NCI-H2227 (cell line): ENCODE measurements at regions not wholly inside any gene's neighbourhood (a gene's known extent, or its start where the extent isn't known, plus 50 kb on each side); places are given as distances from the start of the nearest gene placed in this dataset.
"Not testable (repeated sequence)": the region's sequence is repeated elsewhere in the genome, so short reads cannot be mapped to it uniquely, and the experiment has no call there.

ENCODE experiments used
- DNase-seq: peaks from one replicate; lab custom pipeline; 2025; ENCODE audit not compliant: unreplicated experiment; lab: John Stamatoyannopoulos, UW

GRCh38 chr1:94769551-94769950 lies 50.6 kb upstream of the SLC44A3 start:
- DNase-seq = no peak

GRCh38 chr1:94768036-94768435 lies 52.1 kb upstream of the SLC44A3 start:
- DNase-seq = no peak

DNA sequence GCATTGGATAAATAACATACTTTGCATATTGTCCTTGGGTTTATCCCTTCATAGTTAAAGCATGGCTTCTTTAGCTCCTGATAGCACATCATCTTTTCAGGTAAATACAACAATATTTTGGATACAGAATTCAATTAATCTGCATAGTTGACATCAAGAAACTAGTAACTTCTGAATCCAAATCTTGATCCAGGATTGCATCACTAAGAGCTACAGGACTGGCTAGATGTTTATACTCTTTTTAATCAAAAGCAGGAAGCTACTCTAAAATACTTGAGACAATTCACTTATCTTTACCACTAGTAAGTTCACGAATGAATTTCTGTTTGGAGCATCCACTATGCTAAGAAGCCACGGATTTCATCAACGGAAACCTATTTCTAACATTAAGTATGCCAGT lies 54.2 kb upstream of the SLC44A3 start:
- DNase-seq = no peak

- no peak for DNase-seq
Observed at GRCh38 chr1:94759188-94759587, 61.0 kb upstream of the SLC44A3 start.

DNA sequence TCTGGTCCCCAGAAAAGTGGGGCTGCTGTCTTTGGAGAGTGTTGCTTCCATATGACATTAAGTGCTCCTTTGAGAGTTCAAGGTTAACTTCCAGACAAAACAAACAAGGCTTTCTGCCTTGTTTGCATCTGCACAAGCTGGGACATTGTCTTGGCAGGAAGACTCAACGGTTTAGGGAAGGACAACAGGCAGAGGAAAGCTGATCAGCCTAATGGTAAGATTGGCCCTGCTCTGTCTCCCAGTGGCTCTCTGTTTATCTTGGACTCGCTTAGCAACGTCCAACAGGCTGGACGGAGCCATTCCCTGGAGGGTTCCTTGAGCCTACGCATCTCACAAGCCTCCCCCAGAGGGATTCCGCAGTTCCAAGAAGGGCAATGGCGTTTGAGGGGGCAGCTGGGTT lies 62.2 kb upstream of the SLC44A3 start:
- DNase-seq = no peak

DNA sequence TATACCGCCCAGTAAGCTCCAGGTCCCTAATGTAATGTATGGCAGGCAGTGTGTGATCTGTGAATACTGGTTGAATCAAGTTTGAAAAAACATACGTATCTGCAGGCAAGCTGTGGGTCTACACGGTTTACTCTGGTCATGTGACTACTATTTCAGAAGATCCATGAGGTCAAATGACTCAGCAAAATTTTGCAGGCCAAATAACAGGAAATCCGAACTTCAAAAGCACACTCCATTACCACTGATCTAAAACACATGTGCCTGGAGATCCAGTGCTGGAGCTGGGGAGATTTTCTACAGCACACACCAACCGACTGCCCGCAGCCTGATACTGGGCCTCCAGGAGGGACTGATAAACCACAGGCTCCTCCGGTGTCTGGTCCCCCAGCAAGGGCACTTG lies 64.5 kb upstream of the SLC44A3 start:
- DNase-seq = no peak

DNA sequence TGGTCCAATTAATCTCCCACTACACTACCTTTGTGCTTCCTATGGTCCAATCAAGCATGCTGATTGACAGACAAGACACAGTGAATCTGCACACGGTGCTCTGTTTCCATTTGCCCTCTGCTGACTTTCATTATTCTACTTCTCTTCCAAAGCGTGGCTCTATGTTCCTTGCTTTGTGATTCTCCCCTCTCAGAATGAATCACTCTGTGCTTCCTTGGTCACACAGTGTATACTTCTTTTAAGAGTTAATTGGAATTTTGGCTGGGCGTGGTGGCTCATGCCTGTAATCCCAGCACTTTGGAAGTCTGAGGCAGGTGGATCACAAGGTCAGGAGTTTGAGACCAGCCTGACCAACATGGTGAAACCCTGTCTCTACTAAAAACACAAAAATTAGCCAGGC lies 65.1 kb upstream of the SLC44A3 start:
- not testable (repeated sequence) for DNase-seq

- DNase-seq = no peak
Observed at GRCh38 chr1:94754570-94754969, 65.6 kb upstream of the SLC44A3 start.

GRCh38 chr1:94754095-94754494 lies 66.1 kb upstream of the SLC44A3 start:
- no peak for DNase-seq

DNA sequence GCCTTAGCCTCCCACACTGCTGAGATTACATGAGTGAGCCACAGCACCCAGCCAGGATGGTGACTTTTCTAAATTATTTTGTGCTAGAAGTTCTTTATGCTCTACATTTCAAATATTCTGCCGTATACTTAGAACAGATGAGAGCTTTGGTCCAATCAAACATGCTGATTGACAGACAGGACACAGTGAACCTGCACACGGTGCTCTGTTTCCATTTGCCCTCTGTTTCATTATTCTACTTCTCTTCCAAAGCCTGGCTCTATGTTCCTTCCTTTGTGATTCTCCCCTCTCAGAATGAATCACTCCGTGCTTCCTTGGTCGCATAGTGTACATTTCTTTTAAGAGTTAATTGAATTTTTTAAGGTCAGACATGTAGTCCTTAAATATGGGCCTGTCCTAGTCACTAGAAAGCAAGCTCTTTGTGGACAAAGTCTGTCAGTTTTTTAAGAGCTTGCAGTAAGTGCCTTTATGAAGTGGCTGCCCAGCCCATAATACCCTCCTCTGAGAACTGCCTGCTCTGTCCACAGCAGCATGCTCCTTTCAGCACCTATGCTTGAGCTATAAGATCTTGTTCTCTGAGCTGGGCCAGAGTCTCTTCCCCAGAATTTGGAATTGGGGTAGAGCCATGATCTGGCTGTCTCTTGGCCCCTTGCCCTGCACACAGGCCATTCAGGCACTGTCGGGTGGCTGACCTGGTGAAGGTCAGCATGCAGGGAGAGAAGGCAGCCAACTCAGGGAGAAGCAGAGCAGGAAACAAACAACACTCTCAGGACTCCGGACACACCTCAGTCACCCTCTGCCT lies 66.8 kb upstream of the SLC44A3 start:
- no peak for DNase-seq

GRCh38 chr1:94751483-94751882 lies 68.7 kb upstream of the SLC44A3 start:
- not testable (repeated sequence) for DNase-seq

DNA sequence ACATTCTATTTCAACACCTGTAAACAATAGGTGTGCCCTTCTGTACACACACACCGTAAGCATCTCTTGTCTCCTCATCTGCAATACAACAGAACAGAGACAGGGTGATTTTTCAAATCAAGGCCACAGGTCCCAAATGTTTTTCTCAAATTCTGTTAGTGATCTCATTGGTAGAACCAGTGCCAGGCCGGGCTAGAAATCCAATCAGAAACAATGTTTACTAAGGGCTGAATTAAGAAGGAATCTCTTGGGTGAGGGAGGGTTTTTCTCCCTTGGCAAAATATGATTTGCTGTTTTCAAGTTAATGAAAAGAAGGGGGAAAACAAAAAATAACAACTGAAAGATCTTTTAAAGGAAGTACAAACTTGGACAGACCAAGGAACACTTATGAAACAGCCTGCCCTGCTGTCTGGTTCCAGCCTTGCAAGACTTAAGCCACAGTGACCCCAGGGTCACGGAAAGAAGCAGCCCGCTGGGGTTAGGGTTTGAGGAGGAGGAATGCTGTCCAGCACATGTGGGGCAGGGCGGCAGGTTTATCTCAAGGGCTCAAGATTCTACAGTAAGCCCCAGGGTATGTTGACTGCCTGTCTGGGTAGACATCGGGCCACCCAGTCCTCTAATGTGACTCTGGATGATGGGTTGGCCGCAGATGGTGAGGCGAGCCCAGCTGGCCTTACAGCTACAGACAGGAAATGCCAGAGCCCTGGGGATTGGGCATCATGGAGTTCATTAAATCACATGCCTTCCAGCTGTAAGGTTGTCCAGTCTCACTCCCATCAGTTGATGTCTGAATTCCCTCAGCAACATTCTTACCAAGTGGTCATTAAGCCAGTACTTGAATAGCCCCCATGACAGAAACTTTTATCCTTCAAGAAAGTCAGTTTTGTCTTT lies 73.3 kb upstream of the SLC44A3 start:
- DNase-seq = no peak

GRCh38 chr1:94745742-94746141 lies 74.4 kb upstream of the SLC44A3 start:
- DNase-seq = no peak

DNA sequence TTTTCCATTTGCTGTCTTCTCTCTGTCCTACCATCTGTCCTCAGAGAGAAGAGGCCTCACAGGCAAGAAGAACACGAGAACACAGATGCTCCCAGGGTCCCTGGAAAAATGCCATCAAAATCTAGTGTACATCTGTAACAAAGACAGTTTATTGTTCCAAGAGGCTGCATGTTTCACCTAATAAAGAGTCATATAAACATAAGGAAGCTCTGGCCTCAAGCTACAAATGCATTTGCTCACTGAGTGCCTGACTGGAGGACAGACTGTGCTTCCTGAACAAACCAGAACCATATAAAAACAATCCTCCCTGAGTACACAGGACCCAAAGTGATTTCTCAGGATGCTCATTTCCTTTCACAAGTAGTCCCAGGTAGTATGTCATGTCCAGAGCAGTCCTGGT lies 76.3 kb upstream of the SLC44A3 start:
- DNase-seq = no peak

DNA sequence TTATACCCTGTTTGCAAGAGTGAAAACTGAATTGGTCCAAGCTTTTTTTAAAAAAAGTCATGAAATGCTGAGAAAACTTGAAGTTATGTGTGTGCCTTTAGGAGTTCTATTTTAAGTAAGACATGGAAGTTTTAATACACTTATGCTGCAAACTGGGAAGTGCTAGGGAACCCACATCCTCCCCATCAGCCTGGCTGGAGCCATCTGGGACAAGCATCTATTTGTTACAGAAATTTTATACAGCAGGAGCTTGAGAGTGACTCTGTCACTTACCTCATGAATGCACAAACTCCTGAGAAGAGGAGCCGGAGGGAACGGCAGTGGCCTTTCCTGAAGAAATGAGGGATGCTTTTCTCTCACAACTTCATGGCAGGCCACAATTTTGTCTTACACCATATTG lies 78.2 kb upstream of the SLC44A3 start:
- DNase-seq = no peak

DNA sequence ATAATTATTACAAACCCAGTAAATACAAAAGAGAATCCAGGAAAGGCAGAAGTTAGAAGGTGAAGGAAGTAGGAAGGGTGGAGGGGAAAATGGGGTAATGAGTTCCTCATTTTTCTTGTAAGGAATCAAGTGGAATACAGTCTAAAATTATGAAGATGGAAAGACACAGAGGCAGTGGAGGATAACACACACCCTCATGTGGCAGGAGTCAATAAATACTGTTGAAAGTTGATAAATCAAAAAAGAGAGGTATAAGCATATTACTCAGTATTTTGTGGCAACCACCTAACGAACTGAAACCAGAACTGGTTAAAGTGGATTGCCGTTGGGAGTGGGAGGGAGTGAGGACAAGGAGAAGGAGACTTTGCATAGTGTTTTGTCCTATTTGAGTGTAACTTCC lies 78.6 kb upstream of the SLC44A3 start:
- no peak for DNase-seq

- no peak for DNase-seq
Observed at GRCh38 chr1:94739521-94740061, 80.6 kb upstream of the SLC44A3 start.

- no peak for DNase-seq
Observed at GRCh38 chr1:94738371-94738770, 81.8 kb upstream of the SLC44A3 start.

DNA sequence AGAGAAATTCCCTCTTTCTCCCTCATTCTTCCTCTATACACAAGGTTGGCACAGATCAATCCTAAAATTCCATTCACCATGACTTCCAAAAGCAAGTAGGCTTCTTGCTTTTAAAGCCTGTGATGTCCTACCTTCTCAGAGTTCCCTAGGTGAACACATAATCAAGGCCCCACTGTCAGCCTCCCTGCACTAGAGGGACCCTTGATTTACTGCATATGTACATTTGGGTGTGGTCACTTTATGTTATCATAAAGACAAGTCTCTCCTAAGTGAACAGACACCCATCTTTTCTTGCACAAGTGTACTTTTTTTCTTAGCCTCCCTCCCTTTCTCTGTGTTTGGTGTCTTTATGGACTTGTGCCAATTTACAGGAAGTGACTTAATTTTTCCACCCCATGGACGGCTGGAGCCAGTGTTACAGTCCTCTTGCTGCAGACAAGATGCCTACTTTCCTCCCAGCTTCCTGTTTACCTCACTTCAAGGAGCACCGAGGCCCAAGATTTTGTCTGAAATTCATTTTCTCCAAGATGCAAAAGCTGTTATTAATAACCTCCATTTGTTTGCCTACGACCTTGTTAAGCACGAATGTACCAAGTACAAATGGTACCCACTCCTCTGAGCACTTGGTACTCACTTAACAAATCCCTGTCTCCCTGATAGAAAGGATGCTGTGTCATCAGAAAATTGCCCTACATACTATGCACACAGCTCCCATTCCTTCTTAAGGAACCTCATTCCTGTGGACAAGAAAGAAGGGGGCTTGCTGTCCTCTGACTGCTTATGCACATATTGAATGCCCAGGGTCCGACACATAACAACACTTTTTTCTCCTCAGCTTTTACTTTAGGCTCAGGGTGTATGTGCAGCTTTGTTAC lies 82.8 kb upstream of the SLC44A3 start:
- no peak for DNase-seq

DNA sequence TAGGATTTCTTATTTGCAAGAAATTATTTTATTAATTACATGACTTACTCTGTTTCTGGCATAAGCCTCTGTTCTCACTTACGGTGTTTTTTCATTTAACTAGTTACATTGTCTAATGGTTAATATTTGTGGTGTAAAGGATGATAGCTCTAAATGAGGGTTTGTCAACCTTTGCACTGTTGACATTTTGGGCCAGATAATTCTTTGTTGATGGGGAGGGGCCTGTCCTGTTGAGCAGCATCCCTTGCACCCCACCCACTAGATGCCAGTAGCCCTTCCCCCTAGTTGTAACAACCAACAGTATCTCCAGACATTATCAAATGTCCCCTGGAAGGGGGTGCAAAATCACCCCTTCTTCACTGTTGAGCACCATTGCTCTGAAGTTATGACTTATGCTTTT lies 83.6 kb upstream of the SLC44A3 start:
- no peak for DNase-seq

DNA sequence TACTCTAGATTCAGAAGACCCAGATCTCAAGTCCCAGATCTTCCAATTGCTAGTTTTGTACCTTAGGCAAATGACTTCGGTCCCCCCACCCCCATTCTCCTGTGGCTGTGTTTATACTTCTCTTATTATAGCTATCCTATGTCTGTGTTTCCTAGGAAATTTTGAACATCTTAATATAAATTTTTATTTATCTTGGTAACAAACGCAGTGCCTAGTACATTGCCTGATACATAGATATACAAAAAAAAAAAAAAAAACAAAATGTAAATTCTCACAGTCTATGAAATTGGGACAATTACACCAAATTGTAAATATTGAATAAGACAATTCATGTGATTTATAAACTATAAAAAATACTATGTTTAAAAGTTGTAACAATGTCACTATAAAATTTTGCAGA lies 84.1 kb upstream of the SLC44A3 start:
- no peak for DNase-seq
